NCI-H526 (cell line): ENCODE measurements at regions not wholly inside any gene's neighbourhood (a gene's known extent, or its start where the extent isn't known, plus 50 kb on each side); places are given as distances from the start of the nearest gene placed in this dataset.
A peak's percentile ranks its signal among the peaks of the same experiment; 100 is the strongest.
"Not testable (repeated sequence)": the region's sequence is repeated elsewhere in the genome, so short reads cannot be mapped to it uniquely, and the experiment has no call there.

Source experiments
- DNase-seq, 2 experiments: peaks; one replicate each; lab custom pipeline; 2025; lab: John Stamatoyannopoulos, UW

GRCh38 chr5:3484836-3485235, 110.8 kb upstream of the IRX1 start:
- no peak for DNase-seq

- DNase-seq = no peak
Observed at GRCh38 chr5:3481175-3481574, 114.5 kb upstream of the IRX1 start.

- DNase-seq = no peak
Observed at GRCh38 chr5:3475674-3476073, 120.0 kb upstream of the IRX1 start.

GRCh38 chr5:3466392-3466791, 129.2 kb upstream of the IRX1 start:
- no peak for DNase-seq

GRCh38 chr5:3460416-3460815, 135.2 kb upstream of the IRX1 start:
- no peak for DNase-seq

GRCh38 chr5:3456121-3456681, 139.4 kb upstream of the IRX1 start:
- DNase-seq = no peak

- DNase-seq = not testable (repeated sequence)
Observed at GRCh38 chr5:3454028-3454427, 141.6 kb upstream of the IRX1 start.

GRCh38 chr5:3452622-3453021, 143.0 kb upstream of the IRX1 start:
- DNase-seq = no peak

- no peak for DNase-seq
Observed at GRCh38 chr5:3451961-3452360, 143.7 kb upstream of the IRX1 start.

- DNase-seq = no peak
Observed at GRCh38 chr5:3449481-3449880, 146.2 kb upstream of the IRX1 start.

- no peak for DNase-seq
Observed at GRCh38 chr5:3446410-3446809, 149.2 kb upstream of the IRX1 start.

GRCh38 chr5:3445517-3445916, 150.1 kb upstream of the IRX1 start:
- DNase-seq = not testable (repeated sequence)

- no peak for DNase-seq
Observed at GRCh38 chr5:3432135-3432534, 163.5 kb upstream of the IRX1 start.

GRCh38 chr5:3430691-3431090, 164.9 kb upstream of the IRX1 start:
- DNase-seq = no peak

GRCh38 chr5:3429962-3430361, 165.7 kb upstream of the IRX1 start:
- DNase-seq = no peak

- DNase-seq = no peak
Observed at GRCh38 chr5:3428334-3428733, 167.3 kb upstream of the IRX1 start.

- DNase-seq = no peak
Observed at GRCh38 chr5:3424946-3425345, 170.7 kb upstream of the IRX1 start.

- peak in 1 of 2 experiments; percentile 29 for DNase-seq
Observed at GRCh38 chr5:3417376-3417943, 178.2 kb upstream of the IRX1 start.

- no peak for DNase-seq
Observed at GRCh38 chr5:3414371-3414770, 181.3 kb upstream of the IRX1 start.

- no peak for DNase-seq
Observed at GRCh38 chr5:3412146-3412545, 183.5 kb upstream of the IRX1 start.

GRCh38 chr5:3411363-3411762, 184.3 kb upstream of the IRX1 start:
- DNase-seq = no peak

- peak in 1 of 2 experiments; percentile 12 for DNase-seq
Observed at GRCh38 chr5:3401635-3402034, 194.0 kb upstream of the IRX1 start.

- DNase-seq = peak; percentile 71 to 78
Observed at GRCh38 chr5:3400659-3401058, 195.0 kb upstream of the IRX1 start.

- no peak for DNase-seq
Observed at GRCh38 chr5:3394891-3395599, 200.6 kb upstream of the IRX1 start.
